Right atrium auricular region (tissue), 2 donors: ENCODE measurements at regions not wholly inside any gene's neighbourhood (a gene's known extent, or its start where the extent isn't known, plus 50 kb on each side); places are given as distances from the start of the nearest gene placed in this dataset.

ENCODE experiments used
- DNase-seq: peaks from one replicate; pipeline ENCODE4 v3.0.0-alpha.2; 2019; ENCODE audit warnings: low spot score
- H3K27ac ChIP-seq, 2 donors: fragments of 200-600 bp; sonication (generic); 1 replicate in 1 of 2; 2 replicates in 1 of 2; pipeline ENCODE4 v1.5.1; 2016 to 2019
- H3K27me3 ChIP-seq, 2 donors: fragments of 200-600 bp; sonication (generic); one replicate each; pipeline versions ENCODE4 v1.5.1 to v1.6.0; 2017 to 2019
- H3K36me3 ChIP-seq: fragments of 200-600 bp; sonication (generic); one replicate; pipeline ENCODE4 v1.5.1; 2016
- H3K4me1 ChIP-seq, 2 donors: fragments of 200-600 bp; sonication (generic); one replicate each; pipeline versions ENCODE4 v1.5.1 to v1.6.0; 2017 to 2019
- H3K4me3 ChIP-seq, 2 donors: fragments of 200-600 bp; sonication (generic); 1 replicate in 1 of 2; 2 replicates in 1 of 2; pipeline ENCODE4 v1.5.1; 2017 to 2019; ENCODE audit warnings: mild to moderate bottlenecking in 1 of 2, moderate library complexity in 1 of 2
- H3K9me3 ChIP-seq, 2 donors: fragments of 200-600 bp; sonication (generic); one replicate each; pipeline ENCODE4 v1.5.1; 2019
- CTCF ChIP-seq, 2 donors: fragments of 200-600 bp; sonication (generic); IDR thresholded peaks; one replicate each; pipeline ENCODE4 v1.5.1; 2019; ENCODE audit warnings: antibody characterized with exemption in 2 of 2

- DNase-seq: no peak
- Histone ChIP-seq H3K4me1 (peaks cover 0 to 24% of the 10 kb centered on the region in 2 donors), H3K9me3 (no peaks in the 10 kb centered on the region), H3K4me3 (no peak overlapping the region), H3K27ac (no peak overlapping the region), H3K36me3 (no peaks in the 10 kb centered on the region), H3K27me3 (no peaks in the 10 kb centered on the region)
- TF ChIP-seq CTCF (IDR thresholded peaks at IDR 0.05): no peak
Measured at GRCh38 chr14:32022525-32022924, 54.6 kb upstream of the ARHGAP5 start.

- peaks cover 0 to 23% of the 10 kb centered on the region in 2 donors for H3K4me1 ChIP-seq
- H3K27ac ChIP-seq: no peak overlapping the region
- no peak overlapping the region for H3K4me3 ChIP-seq
- H3K27me3 ChIP-seq: no peaks in the 10 kb centered on the region
- H3K36me3 ChIP-seq: no peaks in the 10 kb centered on the region
- H3K9me3 ChIP-seq: no peaks in the 10 kb centered on the region
- TF ChIP-seq CTCF (IDR thresholded peaks at IDR 0.05): no peak
- DNase-seq: no peak
Measured at GRCh38 chr14:32022938-32023466, 54.1 kb upstream of the ARHGAP5 start.

- no peak for TF ChIP-seq CTCF (IDR thresholded peaks at IDR 0.05)
- Histone ChIP-seq H3K4me1 (peaks cover 0 to 23% of the 10 kb centered on the region in 2 donors), H3K9me3 (no peaks in the 10 kb centered on the region), H3K4me3 (no peak overlapping the region), H3K27ac (no peak overlapping the region), H3K27me3 (no peaks in the 10 kb centered on the region), H3K36me3 (no peaks in the 10 kb centered on the region)
- DNase-seq: no peak
Measured at GRCh38 chr14:32023540-32023939, 53.6 kb upstream of the ARHGAP5 start.

GRCh38 chr14:32027255-32027939, 49.7 kb upstream of the ARHGAP5 start:
- DNase-seq: no peak
- H3K4me3 ChIP-seq: no peak overlapping the region
- no peaks in the 10 kb centered on the region for H3K27me3 ChIP-seq
- no peaks in the 10 kb centered on the region for H3K9me3 ChIP-seq
- peaks cover 0 to 12% of the 10 kb centered on the region in 2 donors for H3K4me1 ChIP-seq
- no peak for TF ChIP-seq CTCF (IDR thresholded peaks at IDR 0.05)
- H3K27ac ChIP-seq: no peak overlapping the region
- H3K36me3 ChIP-seq: no peaks in the 10 kb centered on the region
